Stimulated activated CD4-positive, alpha-beta T cell treated with anti-CD3 and anti-CD28 coated beads, Interleukin-12 subunit alpha, Interleukin-12 subunit beta, amount 100 ng/mL, for 48 hours (primary cell): ENCODE measurements at regions not wholly inside any gene's neighbourhood (a gene's known extent, or its start where the extent isn't known, plus 50 kb on each side); places are given as distances from the start of the nearest gene placed in this dataset.
"Not testable (repeated sequence)": the region's sequence is repeated elsewhere in the genome, so short reads cannot be mapped to it uniquely, and the experiment has no call there.

Experiments
- DNase-seq, 3 donors: peaks; one replicate each; pipeline ENCODE4 v3.0.0-alpha.2; 2020; ENCODE audit warnings: low read depth in 2 of 3, low spot score in 1 of 3

DNA sequence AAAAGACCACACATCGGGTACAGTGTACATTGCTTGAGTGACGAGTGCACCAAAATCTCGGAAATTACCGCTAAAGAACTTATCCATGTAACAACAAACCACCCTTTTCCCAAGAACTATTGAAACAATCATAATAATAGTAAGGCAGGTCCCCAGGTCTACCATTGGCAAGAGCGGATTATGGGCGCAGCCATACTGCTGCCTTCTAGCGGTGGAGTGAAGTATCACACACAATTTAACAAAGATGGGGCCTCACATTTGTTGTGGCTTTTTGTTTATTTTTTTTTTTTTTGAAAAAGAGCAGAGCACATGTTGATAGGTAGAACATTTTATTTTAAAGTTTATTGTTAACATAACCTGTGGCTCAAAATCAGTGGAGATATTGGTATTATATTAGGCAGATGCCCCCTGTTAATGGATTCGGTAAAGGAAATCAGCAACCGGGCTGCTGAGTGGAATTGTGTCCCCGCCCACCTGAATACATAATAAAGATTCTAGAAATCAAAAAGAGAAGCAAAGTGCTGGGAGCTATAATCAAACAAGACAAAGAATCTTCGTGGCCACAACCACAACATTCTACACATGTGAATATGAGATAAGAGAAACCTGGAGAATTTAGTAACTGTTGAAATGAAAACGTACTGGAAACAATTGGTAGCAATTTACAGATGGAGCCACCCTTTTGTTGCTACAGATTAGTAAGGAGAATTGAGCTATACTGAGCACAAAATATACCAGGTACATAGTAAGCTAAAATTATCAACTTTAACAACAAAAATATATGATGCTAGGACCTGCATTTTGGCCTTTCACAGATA, 94.2 kb upstream of the EXOC2 start:
- DNase-seq: peak in 1 of 3 donors; percentile 16

DNA sequence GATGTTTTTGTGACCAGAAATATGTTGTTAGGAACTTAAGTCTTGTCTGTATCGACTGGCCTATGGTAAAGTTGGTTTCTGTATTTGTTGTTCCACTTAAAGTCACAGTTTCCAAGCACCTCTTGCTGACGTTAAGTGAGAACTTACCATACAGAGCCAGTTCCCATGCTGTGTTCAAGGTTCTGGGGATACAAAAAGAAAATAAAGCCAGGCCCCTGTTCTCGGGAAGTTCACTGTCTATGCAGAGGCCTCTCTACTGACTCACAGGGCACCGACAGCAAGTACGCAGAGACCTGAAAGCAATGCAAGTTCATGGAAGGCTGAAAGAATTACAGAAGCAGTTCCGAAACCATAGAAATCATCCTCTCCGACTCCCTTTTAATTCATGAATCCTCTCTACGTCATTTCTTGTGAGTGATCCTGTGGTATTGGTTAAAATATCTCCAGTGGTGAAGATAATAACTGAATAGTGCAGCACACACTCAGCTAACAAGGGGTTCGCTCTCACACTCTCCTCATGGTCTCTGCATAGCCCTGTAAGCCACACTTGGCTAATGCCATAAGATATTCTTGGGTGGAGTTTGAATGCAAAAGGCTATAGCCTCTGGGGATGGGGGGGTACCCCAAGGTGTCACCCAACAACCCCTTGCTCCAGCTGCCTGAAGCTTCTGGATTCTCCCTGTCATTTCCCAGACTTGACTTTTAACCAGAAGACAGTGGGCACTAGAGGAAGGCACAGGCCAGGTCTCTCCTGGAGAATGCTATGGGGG, 91.2 kb upstream of the EXOC2 start:
- no peak for DNase-seq

DNA sequence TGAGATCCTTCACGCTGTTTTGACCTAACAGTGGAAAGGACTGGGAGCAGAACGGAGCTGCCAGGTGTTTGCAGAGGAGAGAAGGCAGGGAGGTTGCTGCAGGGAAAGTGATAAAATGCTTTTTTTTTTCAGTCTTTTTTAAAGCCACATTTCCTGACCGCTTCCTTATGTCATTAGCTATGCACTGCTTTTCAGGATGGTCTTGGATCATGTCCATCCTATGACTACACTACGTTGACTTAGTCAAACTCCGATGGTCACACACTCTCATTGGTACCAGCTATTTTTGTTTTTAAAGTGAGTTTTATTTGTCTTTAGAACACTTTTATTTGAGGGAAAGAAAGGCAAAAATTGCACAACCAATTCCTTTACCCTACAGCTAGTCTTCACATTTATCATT, 89.2 kb upstream of the EXOC2 start:
- DNase-seq: no peak

DNA sequence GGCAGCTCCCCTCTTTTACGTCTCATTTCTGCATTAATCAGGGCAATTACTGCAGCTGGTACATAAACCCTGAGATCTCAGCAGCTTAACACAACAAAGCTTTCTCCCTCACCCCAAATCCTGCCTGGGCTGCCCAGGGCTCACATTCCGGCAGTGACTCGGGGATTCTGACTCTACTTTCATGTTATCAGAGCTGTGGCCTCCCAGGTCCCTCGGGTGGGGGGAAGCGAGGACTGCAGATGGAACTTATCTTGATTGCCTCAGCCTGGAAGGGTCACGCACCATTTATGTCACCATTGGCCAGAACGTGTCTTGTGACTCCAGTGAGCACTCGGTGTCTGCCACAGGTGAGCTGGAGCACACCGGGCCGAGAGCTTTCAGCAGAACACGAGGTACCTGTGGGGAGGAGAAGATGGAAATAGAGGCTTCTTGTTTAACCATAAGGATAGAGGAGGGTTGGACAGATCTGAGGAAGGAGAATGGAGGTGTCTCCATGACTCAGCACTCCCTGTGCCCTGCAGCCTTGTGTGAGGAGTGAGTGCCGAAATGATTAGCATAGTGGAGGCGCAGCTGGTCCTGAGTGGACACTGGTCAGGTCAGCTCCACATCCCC, 88.5 kb upstream of the EXOC2 start:
- DNase-seq: no peak

DNA sequence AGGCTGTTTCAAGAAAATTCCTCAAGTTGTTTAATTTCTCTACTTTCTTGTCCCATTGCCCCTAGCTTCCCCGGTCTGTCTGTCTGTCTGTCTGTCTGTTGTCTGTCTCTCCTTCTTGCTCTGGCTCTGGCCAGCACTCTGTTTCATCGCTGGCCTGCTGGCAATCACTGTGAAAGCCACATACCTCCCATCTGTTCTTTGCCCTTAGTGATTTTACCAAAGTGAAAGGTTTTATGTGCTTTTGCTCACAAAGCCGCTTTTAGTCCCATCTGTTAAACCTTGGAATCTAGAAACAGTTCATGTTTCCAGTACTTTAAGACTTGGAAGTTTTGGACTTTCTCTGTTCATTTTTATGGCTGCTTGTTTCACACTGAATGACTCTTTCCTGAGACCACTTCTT, 87.8 kb upstream of the EXOC2 start:
- DNase-seq: no peak

DNA sequence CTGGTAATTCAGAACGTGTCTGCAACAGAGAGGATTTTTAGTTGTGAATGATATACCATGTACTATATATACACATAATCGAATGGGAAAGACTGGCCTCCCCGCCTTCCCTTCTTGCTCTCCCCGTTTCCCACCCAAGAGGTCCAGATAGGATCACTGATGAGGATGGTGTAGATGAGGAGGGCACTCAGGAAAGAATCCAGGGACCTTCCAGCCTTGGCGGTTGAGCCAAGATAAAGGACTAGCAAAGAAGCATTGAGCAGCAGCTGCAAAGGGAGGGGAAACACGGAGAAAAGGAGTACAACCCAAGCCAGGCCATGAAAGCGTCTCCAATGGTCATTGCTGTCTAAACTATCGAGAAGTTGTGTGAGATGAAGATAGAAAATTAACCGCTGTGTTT, 84.0 kb upstream of the EXOC2 start:
- no peak for DNase-seq

DNA sequence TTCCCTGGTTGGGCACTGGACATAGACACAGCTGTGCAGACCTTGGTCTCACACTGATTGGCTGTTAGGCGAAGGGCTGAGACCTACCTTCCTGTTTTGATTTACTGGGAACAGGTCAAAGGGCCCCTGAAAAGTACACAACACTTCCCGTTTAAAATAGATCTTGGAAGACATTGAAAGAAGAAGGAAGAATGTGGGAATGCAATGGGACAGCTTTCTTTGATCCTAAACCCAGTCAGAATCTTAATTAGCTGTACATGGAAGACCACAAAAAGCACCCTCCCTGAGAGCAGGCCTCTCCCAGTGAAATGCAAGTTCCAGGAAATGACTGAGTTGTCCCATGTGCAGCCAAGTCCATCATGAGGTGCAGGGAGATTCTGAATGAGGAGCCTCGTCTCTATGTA, 83.6 kb upstream of the EXOC2 start:
- no peak for DNase-seq

DNA sequence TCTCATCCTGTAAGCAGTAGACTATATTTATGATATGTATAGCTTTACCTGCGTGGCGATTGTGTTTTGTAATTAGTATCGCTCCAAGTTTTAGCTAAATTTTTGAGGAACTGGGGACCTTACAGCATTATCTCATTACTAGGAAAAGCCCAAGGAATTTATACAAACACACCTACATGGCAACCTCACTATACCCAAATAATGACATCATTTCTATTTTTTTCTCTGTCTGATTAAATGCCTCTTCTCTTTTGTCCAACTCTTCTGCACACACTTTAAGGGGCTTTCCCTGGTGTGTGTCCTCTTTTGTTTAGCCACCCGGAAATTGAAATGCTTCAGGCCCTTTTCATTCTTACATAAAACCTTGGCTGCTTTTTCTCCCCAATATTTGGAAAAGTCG, 82.9 kb upstream of the EXOC2 start:
- DNase-seq: no peak

DNA sequence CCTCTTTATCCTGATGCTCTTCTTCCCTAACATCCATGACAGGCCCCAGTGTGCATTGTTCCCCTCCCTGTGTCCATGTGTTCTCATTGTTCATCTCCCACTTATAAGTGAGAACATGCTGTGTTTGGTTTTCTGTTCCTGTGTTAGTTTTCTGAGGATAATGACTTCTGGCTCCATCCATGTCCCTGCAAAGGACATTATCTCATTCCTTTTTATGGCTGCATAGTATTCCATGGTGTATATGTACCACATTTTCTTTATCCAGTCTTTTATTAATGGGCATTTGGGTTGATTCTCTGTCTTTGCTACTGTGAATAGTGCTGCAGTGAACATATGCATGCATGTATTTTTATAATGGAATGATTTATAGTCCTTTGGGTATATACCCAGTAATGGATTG, 78.7 kb upstream of the EXOC2 start:
- DNase-seq: not testable (repeated sequence)

DNA sequence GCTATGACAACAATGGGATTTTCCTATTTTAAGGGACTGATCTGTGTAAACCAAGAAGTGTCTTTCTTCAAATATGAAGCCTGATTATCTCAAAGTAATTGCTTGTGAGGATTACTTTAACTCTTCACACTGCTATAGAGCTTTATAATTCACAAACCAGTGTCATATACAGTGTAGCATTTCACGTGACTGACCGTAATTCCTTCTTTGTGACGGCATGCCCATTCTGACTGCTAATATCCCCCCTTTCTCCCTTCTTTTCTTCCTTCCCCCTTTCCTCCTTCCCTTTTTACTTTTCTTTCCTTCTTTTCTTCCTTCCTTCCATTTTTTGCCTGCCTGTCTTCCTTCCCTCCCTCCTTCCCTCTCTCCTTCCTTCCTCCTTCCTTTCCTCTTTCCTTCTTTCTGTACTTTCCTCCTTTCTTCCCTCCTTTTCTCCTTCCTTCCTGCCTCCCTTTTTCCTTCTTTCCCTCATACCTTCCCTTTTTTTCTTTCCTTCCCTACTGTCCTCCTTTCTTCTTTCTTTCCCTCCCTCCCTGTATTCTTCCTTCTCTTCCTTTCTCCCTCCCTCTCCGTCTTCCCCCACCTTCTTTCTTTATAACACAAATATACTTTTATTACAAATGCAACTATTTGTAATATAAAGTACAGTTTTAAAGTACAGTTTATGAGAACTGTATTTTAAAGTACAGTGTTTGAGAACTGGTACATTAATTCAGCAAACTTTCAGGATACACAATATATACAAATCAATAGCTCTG, 75.0 kb upstream of the EXOC2 start:
- DNase-seq: no peak

DNA sequence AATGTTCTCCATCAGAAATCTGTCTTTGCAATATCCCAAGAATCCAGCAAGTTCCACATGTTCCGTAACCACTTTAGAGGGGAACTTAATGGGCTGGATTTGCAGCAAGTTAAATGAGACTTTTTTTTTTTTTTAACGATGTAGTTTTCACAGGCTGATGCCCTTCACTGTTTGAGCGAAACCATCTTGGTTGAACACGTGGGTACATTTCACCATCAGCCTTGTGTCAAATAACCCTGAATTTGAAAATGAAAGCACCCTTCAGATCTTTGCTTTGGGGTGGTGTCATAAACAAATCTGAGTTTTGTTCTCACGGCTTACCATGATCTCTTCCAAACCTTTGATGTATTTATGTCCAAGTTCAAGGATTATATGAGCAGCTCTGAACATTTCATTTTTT, 73.7 kb upstream of the EXOC2 start:
- no peak for DNase-seq

DNA sequence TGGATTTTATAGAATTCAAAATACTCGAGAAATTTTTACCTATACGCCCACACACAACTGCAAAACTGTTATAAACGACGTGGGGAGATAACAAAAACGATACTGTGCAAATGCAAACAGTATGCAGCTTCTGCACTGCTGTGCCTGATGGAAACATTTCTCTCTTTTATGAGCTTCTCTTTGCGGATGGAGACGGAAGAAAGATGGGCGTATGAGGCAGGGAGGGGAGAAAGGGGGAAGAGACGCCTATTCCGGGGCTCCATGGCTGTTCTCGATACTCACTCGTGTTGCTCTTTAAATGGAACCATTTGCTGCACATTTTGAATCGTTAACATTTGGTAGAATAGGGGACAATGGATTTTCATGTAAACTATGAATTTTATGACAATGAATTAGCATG, 69.1 kb upstream of the EXOC2 start:
- DNase-seq: no peak

DNA sequence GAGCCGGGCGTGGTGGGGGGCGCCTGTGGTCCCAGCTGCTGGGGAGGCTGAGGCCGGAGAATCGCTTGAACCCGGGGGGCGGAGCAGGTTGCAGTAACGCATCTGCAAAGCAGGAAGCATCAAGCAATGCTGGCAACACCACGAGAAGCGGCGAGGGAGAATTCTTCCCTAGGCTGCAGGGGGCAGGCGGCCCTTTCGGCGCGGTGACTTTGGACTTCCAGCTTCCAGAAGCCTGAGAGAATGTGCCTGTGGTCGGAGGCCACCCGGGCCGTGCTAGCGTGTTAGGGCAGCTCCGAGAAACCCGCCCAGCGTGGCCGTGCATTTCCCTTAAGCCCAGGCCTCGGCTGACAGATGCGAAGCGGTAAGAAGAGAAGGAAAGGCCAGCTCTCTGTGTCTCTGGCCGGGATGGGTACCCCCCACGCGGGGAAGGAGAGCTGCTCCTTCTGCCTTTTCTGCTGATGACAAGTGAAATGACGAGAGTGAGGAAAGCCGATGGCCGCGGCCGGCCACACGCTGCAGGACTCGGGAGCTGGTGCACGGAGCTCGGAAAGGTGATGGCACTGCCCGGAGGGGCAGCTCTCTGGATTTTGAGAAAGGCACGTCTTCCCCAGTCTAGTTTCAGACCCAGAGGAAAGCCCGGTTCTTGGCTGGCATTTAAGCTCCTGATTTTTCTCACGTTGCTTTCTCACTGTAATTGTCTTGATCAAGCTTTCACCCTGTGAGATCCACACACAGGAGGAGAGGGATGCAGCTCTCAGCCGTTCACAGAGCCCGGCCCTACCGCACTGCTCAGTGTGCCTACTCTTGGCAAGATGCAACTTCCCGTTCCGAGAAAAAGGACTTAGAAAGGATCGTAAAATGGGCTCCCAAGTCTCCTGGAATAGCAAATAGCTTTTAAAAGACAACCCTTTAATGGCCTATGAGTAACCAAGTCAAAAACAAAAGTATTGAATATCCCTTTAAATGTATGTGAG, 68.3 kb upstream of the EXOC2 start:
- DNase-seq: no peak

DNA sequence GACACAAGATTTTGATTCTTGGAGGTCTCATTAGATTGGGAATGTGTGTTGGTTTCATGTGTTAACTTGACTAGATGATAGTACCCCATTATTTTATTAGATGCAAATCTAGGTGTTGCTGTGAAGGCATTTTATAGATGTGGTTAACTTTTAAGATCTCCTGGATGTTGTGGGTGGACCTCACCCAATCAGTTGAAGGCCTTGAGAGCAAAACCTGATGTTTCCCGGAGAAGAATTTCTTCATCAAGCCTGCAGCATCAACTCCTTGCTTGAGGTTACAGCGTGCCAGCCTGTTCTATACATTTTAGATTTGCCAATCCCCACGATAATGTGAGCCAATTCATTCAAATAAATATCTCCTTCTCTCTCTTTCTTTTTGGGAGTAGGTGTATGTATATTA, 66.8 kb upstream of the EXOC2 start:
- DNase-seq: no peak

DNA sequence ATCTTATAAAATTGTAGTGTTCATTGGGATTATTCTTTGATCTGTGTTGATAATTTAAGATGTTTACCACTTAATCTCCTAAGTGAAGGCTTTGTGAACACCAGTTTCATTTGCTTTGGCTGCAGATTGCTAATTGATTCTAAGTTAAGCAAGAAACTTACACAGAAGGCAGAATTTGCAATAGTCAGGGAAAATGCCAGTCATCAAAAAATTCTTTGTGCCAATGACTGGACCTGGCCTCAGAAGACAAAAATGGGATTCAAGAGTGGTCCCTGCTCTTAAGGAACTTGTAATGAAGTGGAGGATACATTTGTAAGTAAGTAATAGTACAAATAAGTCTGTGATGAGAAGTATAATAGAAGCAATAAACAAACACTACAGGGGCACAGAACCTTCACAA, 63.3 kb upstream of the EXOC2 start:
- no peak for DNase-seq

DNA sequence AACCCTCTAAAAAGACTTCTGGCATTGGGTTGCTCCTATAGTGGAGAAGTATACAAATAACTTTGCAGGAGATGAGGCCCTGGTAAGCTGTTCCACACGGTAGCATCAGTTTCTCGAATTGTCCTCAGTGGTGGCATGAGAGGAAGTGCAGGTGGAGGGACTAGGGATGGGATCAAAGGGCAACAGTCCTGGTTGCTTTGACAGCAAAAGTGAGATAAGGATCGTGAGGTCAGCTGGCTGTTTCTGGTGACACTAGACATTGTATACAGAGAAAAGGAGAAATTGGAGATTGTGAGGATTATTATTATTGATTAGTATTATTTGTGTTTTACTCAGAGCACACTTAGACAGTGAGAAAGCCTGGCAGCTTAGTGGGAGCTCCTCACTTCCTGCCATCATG, 61.3 kb upstream of the EXOC2 start:
- DNase-seq: no peak

DNA sequence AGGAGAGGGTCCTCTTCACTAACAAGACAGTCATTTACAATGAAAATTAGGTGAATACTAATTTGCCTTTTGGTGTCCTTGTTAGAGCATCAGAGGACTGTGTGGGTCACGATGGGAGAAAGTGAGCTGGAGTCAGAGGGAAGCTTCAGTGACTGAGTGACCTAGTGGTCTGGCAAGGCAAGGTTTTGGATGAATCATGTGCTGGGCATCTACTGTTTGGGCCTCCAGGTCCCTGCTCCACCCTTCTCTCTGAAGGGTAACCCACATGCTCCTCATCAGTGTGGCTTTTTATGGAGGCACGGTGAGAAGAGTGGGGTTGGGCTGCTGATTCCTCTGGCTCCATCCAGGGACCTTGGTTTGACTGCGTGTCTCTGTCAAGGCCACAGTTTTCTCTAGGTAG, 60.5 kb upstream of the EXOC2 start:
- no peak for DNase-seq

DNA sequence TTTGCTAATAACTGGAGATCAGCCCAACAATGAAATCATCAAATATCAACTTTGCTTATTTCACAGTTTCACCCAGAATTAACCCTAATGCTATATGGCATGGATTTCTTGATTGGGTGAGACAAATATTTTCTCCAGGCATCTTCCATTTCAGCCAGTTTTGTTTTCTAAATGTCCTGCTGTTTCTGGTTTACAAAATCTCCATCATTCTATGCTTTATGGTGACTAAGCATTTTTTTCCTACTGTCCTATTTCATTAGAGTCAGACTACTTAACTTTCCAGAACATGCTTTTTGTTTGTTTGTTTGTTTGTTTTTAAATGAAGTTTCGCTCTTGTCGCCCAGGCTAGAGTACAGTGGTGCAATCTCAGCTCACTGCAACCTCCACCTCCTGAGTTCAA, 59.5 kb upstream of the EXOC2 start:
- no peak for DNase-seq

DNA sequence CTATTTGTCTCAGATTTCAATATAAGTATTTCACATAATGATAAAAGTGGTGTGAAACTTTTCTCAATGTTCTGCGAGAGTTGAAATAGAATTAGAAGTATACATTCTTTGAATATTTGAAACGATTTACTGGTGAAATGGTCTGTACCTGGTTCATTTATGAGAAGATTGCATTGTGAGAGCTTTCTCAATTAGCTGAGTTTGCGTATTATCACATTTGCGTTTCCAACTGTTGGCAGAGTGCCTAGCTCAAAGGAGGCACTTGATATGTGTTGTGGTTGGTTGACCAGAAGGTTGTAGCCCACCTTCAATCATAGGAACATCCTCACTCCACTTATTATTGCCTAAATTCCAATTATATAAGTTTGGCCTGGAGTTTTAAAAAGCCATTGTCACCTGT, 58.8 kb upstream of the EXOC2 start:
- no peak for DNase-seq

DNA sequence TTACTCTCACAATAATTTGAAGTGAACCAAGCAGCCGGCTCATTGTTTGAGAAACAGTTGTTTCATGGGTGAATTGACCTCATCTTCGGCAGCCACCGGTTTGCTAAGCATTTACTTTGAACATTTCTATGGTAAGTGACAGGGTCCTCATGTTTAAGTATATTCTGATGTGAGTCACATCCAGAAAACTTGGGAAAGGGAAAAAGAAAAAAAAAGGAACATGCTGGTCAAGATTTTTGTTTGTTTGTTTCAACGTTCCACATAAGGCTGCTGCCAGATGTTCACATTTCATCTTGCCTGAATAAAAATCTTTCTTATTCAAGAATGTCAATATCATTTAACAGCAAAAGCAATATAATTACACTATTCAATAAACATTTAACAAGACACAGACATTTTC, 55.0 kb upstream of the EXOC2 start:
- no peak for DNase-seq
